ENCODE measurements at regions not wholly inside any gene's neighbourhood (a gene's known extent, or its start where the extent isn't known, plus 50 kb on each side); places are given as distances from the start of the nearest gene placed in this dataset.
"Not testable (repeated sequence)": the region's sequence is repeated elsewhere in the genome, so short reads cannot be mapped to it uniquely, and the experiment has no call there.

DNA sequence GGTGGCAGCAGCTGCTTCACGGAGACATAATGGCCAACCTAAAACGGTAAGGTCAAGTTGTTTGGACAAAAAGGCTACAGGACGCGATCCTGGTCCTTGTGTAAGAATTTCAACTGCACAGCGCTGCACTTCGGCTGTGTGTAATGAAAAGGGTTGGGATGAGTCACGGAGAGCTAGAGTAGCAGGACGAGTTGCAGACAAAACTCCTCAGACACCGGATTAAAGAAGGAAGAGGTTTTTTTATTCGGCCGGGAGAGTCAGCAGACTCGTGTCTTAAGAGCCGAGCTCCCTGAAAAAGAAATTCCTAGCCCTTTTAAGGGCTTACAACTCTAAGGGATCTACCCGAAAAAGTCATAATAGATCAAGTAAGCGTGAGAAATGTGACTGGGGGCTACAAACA, 124.2 kb upstream of the CCZ1B start:
- not testable (repeated sequence) for H2BK120ac ChIP-seq (ENCODE audit: low read depth, low read length, poor library complexity, severe bottlenecking); H3K56ac ChIP-seq (ENCODE audit: insufficient read length, low read depth, low read length); H3K4ac ChIP-seq (ENCODE audit: low read depth, low read length); H2BK5ac ChIP-seq (ENCODE audit: insufficient read length, low read length); H3K27me3 Mint-ChIP-seq (ENCODE audit: low read depth); H3K23ac ChIP-seq (ENCODE audit: insufficient read length, low read depth, low read length); H2BK12ac ChIP-seq (ENCODE audit: insufficient read length, low read depth, low read length); H2AK5ac ChIP-seq (ENCODE audit: insufficient read length, low read length); H4K5ac ChIP-seq (ENCODE audit: insufficient read length, low read depth, low read length); H3K4me3 Mint-ChIP-seq; H2BK20ac ChIP-seq (ENCODE audit: low read depth, low read length, poor library complexity, severe bottlenecking); H3K9me3 ChIP-seq (ENCODE audit: control insufficient read depth, low read depth, low read length); H2BK15ac ChIP-seq (ENCODE audit: low read depth, low read length); H4K8ac ChIP-seq (replicated peaks; ENCODE audit: insufficient read length, low read depth, low read length); H3K9ac ChIP-seq (ENCODE audit: extremely low read depth, insufficient read length, low read length); H3K4me2 ChIP-seq (ENCODE audit: insufficient read depth, insufficient read length, low read length); H2AFZ ChIP-seq (ENCODE audit: low read length); H4K91ac ChIP-seq (ENCODE audit: insufficient read length, low read depth, low read length); H3K27ac ChIP-seq (ENCODE audit: insufficient read length, low read depth, low read length); H3K9me3 Mint-ChIP-seq; H3K79me1 ChIP-seq (ENCODE audit: insufficient read depth, low read depth, low read length, poor library complexity, severe bottlenecking); DNase-seq; H3K14ac ChIP-seq (ENCODE audit: insufficient read depth, low read length); H4K20me1 ChIP-seq (ENCODE audit: control insufficient read depth, insufficient read depth, insufficient read length); H3K36me3 Mint-ChIP-seq (ENCODE audit: insufficient read depth in 1 of 3, low read depth in 3 of 3); H3K4me1 ChIP-seq (ENCODE audit: insufficient read depth, low read length); H3K79me2 ChIP-seq (ENCODE audit: insufficient read depth, low read length); H3T11ph ChIP-seq (ENCODE audit: low read length); H3K23me2 ChIP-seq (ENCODE audit: insufficient read length, low read depth, low read length, poor library complexity, severe bottlenecking); H3K18ac ChIP-seq (ENCODE audit: insufficient read length, low read depth, low read length); H3K27me3 ChIP-seq (ENCODE audit: insufficient read depth, low read length)
- Mint-ChIP-seq H3K4me1 (peaks cover 17 to 21% of the 10 kb centered on the region in 2 experiments), H3K27ac (0 out of 7 replicates have a peak overlapping the region, but pooled peaks of 1 of the 3 experiments have one; percentile 34)
- WGBS (ENCODE audit: extremely low coverage, insufficient read length, low lambda C conversion rate) = no CpG with 5 or more reads among the region's 15 CpGs

DNA sequence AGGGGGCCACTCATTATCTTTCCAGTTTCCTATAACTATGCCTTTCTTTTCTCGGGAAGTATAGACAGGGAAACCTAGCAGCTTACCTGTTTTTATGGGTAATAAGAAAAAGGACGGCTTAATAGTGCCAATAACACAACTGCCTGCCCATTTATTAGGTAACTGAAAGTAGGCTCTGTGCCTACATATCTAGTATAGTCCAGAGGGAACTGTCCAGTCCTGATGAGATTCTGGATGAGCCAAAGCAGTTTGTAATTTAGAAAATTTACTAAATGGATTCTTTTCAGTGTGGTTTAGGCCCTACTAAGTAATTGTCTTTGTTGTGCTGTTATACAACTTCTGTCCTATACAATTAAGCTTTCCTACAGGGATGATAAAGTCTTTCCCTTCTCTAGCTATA, 125.5 kb upstream of the CCZ1B start:
- H3K9ac ChIP-seq (ENCODE audit: extremely low read depth, insufficient read length, low read length); H3K14ac ChIP-seq (ENCODE audit: insufficient read depth, low read length); H3K79me1 ChIP-seq (ENCODE audit: insufficient read depth, low read depth, low read length, poor library complexity, severe bottlenecking); H2AFZ ChIP-seq (ENCODE audit: low read length); H4K91ac ChIP-seq (ENCODE audit: insufficient read length, low read depth, low read length); H2BK12ac ChIP-seq (ENCODE audit: insufficient read length, low read depth, low read length); H3T11ph ChIP-seq (ENCODE audit: low read length); H2AK5ac ChIP-seq (ENCODE audit: insufficient read length, low read length); H3K18ac ChIP-seq (ENCODE audit: insufficient read length, low read depth, low read length); H2BK120ac ChIP-seq (ENCODE audit: low read depth, low read length, poor library complexity, severe bottlenecking); H2BK20ac ChIP-seq (ENCODE audit: low read depth, low read length, poor library complexity, severe bottlenecking); H3K4ac ChIP-seq (ENCODE audit: low read depth, low read length); DNase-seq; H3K4me2 ChIP-seq (ENCODE audit: insufficient read depth, insufficient read length, low read length); H3K4me1 ChIP-seq (ENCODE audit: insufficient read depth, low read length); H3K27ac Mint-ChIP-seq; H2BK15ac ChIP-seq (ENCODE audit: low read depth, low read length); H3K27me3 ChIP-seq (ENCODE audit: insufficient read depth, low read length); H2BK5ac ChIP-seq (ENCODE audit: insufficient read length, low read length); H3K36me3 Mint-ChIP-seq (ENCODE audit: insufficient read depth in 1 of 3, low read depth in 3 of 3); H4K8ac ChIP-seq (replicated peaks; ENCODE audit: insufficient read length, low read depth, low read length); H3K56ac ChIP-seq (ENCODE audit: insufficient read length, low read depth, low read length); H3K23me2 ChIP-seq (ENCODE audit: insufficient read length, low read depth, low read length, poor library complexity, severe bottlenecking); H3K9me3 Mint-ChIP-seq; H4K20me1 ChIP-seq (ENCODE audit: control insufficient read depth, insufficient read depth, insufficient read length); H3K9me3 ChIP-seq (ENCODE audit: control insufficient read depth, low read depth, low read length); H3K4me3 Mint-ChIP-seq; H3K27ac ChIP-seq (ENCODE audit: insufficient read length, low read depth, low read length); H3K79me2 ChIP-seq (ENCODE audit: insufficient read depth, low read length); H3K23ac ChIP-seq (ENCODE audit: insufficient read length, low read depth, low read length); H4K5ac ChIP-seq (ENCODE audit: insufficient read length, low read depth, low read length); H3K27me3 Mint-ChIP-seq (ENCODE audit: low read depth): not testable (repeated sequence)
- WGBS (ENCODE audit: extremely low coverage, insufficient read length, low lambda C conversion rate) = no CpG with 5 or more reads among the region's 2 CpGs
- H3K4me1 Mint-ChIP-seq = peaks cover 17 to 21% of the 10 kb centered on the region in 2 experiments
